MM.1S (cell line): ENCODE measurements at regions not wholly inside any gene's neighbourhood (a gene's known extent, or its start where the extent isn't known, plus 50 kb on each side); places are given as distances from the start of the nearest gene placed in this dataset.

Experiments
- DNase-seq: peaks from one replicate; pipeline ENCODE4 v3.0.0-alpha.2; 2015
- H2AFZ ChIP-seq: fragments of 300-600 bp; sonication (generic); 2 replicates; pipeline ENCODE4 v1.6.0; 2016; ENCODE audit warnings: antibody characterized with exemption, low read length
- H3F3A ChIP-seq: fragments of 300-600 bp; sonication (generic); 2 replicates; pipeline ENCODE4 v1.6.1; 2016; ENCODE audit warnings: mild to moderate bottlenecking, antibody characterized with exemption, low read length, moderate library complexity, mixed read lengths; ENCODE audit not compliant: insufficient read depth
- H3K27ac ChIP-seq: fragments of 300-600 bp; sonication (generic); 2 replicates; pipeline ENCODE4 v1.5.1; 2016; ENCODE audit warnings: mild to moderate bottlenecking, low read length
- H3K27me3 ChIP-seq: fragments of 300-600 bp; sonication (generic); replicated peaks from 2 replicates; pipeline ENCODE4 v1.6.0; 2016; ENCODE audit warnings: low read length; ENCODE audit not compliant: insufficient read depth
- H3K36me3 ChIP-seq: fragments of 300-600 bp; sonication (generic); replicated peaks from 2 replicates; pipeline ENCODE4 v1.6.1; 2016; ENCODE audit warnings: mild to moderate bottlenecking, low read length, mixed read lengths; ENCODE audit not compliant: insufficient read depth
- H3K4me1 ChIP-seq: fragments of 300-600 bp; sonication (generic); 2 replicates; pipeline ENCODE4 v1.6.1; 2016; ENCODE audit warnings: low read length, mixed read lengths
- H3K4me2 ChIP-seq: fragments of 300-600 bp; sonication (generic); 2 replicates; pipeline ENCODE4 v1.6.0; 2016; ENCODE audit warnings: low read depth, low read length
- H3K4me3 ChIP-seq: fragments of 300-600 bp; sonication (generic); 2 replicates; pipeline ENCODE4 v1.5.1; 2016; ENCODE audit warnings: low read length, mixed read lengths
- H3K79me2 ChIP-seq: fragments of 300-600 bp; sonication (generic); 2 replicates; pipeline ENCODE4 v1.6.1; 2016; ENCODE audit warnings: mixed run types, low read length, mixed read lengths
- H3K9ac ChIP-seq: fragments of 300-600 bp; sonication (generic); 2 replicates; pipeline ENCODE4 v1.6.1; 2016; ENCODE audit warnings: low read length, mixed read lengths
- H3K9me2 ChIP-seq: fragments of 300-600 bp; sonication (generic); replicated peaks from 2 replicates; pipeline ENCODE4 v1.6.1; 2016; ENCODE audit warnings: mild to moderate bottlenecking, low read length, mixed read lengths; ENCODE audit not compliant: insufficient read depth
- H3K9me3 ChIP-seq: fragments of 300-600 bp; sonication (generic); replicated peaks from 2 replicates; pipeline ENCODE4 v1.6.1; 2016; ENCODE audit warnings: mild to moderate bottlenecking, low read length, mixed read lengths; ENCODE audit not compliant: insufficient read depth
- H4K20me1 ChIP-seq: fragments of 300-600 bp; sonication (generic); 2 replicates; pipeline ENCODE4 v1.6.1; 2016; ENCODE audit warnings: mild to moderate bottlenecking, low read length, moderate library complexity, mixed read lengths; ENCODE audit not compliant: insufficient read depth
- CTCF ChIP-seq: fragments of 300-600 bp; sonication (generic); IDR thresholded peaks from 2 replicates; pipeline ENCODE4 v1.5.1; 2016; ENCODE audit warnings: antibody characterized with exemption, low read length, mixed read lengths
- EZH2 ChIP-seq: fragments of 300-600 bp; sonication (generic); optimal IDR thresholded peaks from 2 replicates; pipeline ENCODE3; 2017; ENCODE audit warnings: low read depth, mild to moderate bottlenecking, antibody characterized with exemption, low read length, mixed read lengths
- EZH2phosphoT487 ChIP-seq: fragments of 300-600 bp; sonication (generic); IDR thresholded peaks from 2 replicates; pipeline ENCODE4 v1.6.1; 2018; ENCODE audit warnings: antibody characterized with exemption, low read length

GRCh38 chr3:148044151-148044550 is 635.0 kb downstream of the ZIC1 start:
- Histone ChIP-seq H3F3A (no peaks in the 10 kb centered on the region), H3K9me2 (no peaks in the 10 kb centered on the region), H3K9me3 (no peaks in the 10 kb centered on the region), H3K4me3 (no peak overlapping the region), H3K27ac (no peak overlapping the region), H2AFZ (no peak overlapping the region), H3K4me1 (no peaks in the 10 kb centered on the region), H4K20me1 (no peaks in the 10 kb centered on the region), H3K27me3 (no peaks in the 10 kb centered on the region), H3K9ac (no peak overlapping the region), H3K4me2 (no peak overlapping the region), H3K79me2 (no peaks in the 10 kb centered on the region), H3K36me3 (no peaks in the 10 kb centered on the region)
- DNase-seq, result no peak
- no peak for TF ChIP-seq CTCF
- TF ChIP-seq EZH2, result no peak
- TF ChIP-seq EZH2phosphoT487, result no peak

- TF ChIP-seq EZH2phosphoT487 (no peak), CTCF (no peak), EZH2 (no peak)
- Histone ChIP-seq H3K4me3 (no peak overlapping the region), H3K36me3 (no peaks in the 10 kb centered on the region), H3K4me1 (no peaks in the 10 kb centered on the region), H4K20me1 (no peaks in the 10 kb centered on the region), H3K4me2 (no peak overlapping the region), H3K27me3 (no peaks in the 10 kb centered on the region), H3F3A (no peaks in the 10 kb centered on the region), H3K79me2 (no peaks in the 10 kb centered on the region), H2AFZ (no peak overlapping the region), H3K9me2 (no peaks in the 10 kb centered on the region), H3K9ac (no peak overlapping the region), H3K9me3 (no peaks in the 10 kb centered on the region), H3K27ac (no peak overlapping the region)
- DNase-seq, result no peak
Observed at GRCh38 chr3:148054999-148055398, 642.7 kb upstream of the AGTR1 start.

GRCh38 chr3:148062590-148062989 is 635.1 kb upstream of the AGTR1 start:
- H2AFZ ChIP-seq, result no peak overlapping the region
- DNase-seq, result no peak

More at GRCh38 chr3:148062590-148062989, 635.1 kb upstream of the AGTR1 start:
- TF ChIP-seq CTCF, result no peak
- TF ChIP-seq EZH2phosphoT487, result no peak
- TF ChIP-seq EZH2, result no peak
- Histone ChIP-seq H3K4me2 (no peak overlapping the region), H3K27me3 (no peaks in the 10 kb centered on the region), H4K20me1 (no peaks in the 10 kb centered on the region), H3F3A (no peaks in the 10 kb centered on the region), H3K4me3 (no peak overlapping the region), H3K9ac (no peak overlapping the region), H3K27ac (no peak overlapping the region), H3K9me2 (no peaks in the 10 kb centered on the region), H3K36me3 (no peaks in the 10 kb centered on the region), H3K9me3 (no peaks in the 10 kb centered on the region), H3K4me1 (no peaks in the 10 kb centered on the region), H3K79me2 (no peaks in the 10 kb centered on the region)
